Ovary (tissue), 7 donors: ENCODE measurements at regions not wholly inside any gene's neighbourhood (a gene's known extent, or its start where the extent isn't known, plus 50 kb on each side); places are given as distances from the start of the nearest gene placed in this dataset.

ENCODE experiments used
- DNase-seq, 5 donors: peaks; one replicate each; pipeline ENCODE4 v3.0.0-alpha.2; 2019 to 2020
- H3K27ac ChIP-seq, 2 donors: fragments of 200-600 bp; one replicate each; pipeline versions ENCODE4 v1.5.1 to v1.8.0; 2019 to 2022
- H3K27me3 ChIP-seq: fragments of 200-600 bp; one replicate; pipeline ENCODE4 v1.8.0; 2022
- H3K36me3 ChIP-seq: fragments of 200-600 bp; sonication (generic); one replicate; pipeline ENCODE4 v1.5.1; 2019
- H3K4me1 ChIP-seq: one replicate; pipeline ENCODE4 v1.8.1; 2013; ENCODE audit warnings: mild to moderate bottlenecking, moderate library complexity; ENCODE audit not compliant: insufficient read depth
- H3K4me3 ChIP-seq: fragments of 200-600 bp; sonication (generic); one replicate; pipeline ENCODE4 v1.5.1; 2017
- H3K9me3 ChIP-seq, 2 donors: fragments of 200-600 bp in 1 of 2; sonication (generic) in 1 of 2; one replicate each; pipeline versions ENCODE4 v1.5.1 to v1.8.1; 2013 to 2019; ENCODE audit warnings: mild to moderate bottlenecking in 1 of 2, moderate library complexity in 1 of 2
- EP300 ChIP-seq: sonication (generic); formaldehyde crosslinking; IDR thresholded peaks from one replicate; pipeline ENCODE4 v1.6.1; 2017; ENCODE audit warnings: antibody characterized with exemption
- POLR2A ChIP-seq: fragments of 450-650 bp; IDR thresholded peaks from one replicate; pipeline ENCODE4 v1.6.1; 2017; ENCODE audit warnings: antibody characterized with exemption, mild to moderate bottlenecking, moderate library complexity
- WGBS, 3 donors: extraction: QIAGEN DNeasy Blood & Tissue Kit in 1 of 3; methylation state at CpG; one replicate each; pipeline versions ENCODE4 v1.1.5 to v1.1.7; 2013 to 2017; 5-methylcytosine and 5-hydroxymethylcytosine counted together
- intact Hi-C, 4 donors: fragments of 100-400 bp; cut with DNase I; formaldehyde crosslinking; loops; one replicate each; pipeline versions ENCODE4 v1.11.0 to v1.15.1; 2022 to 2023
- TF ChIP-seq, protein P1 (sequence below), 3 donors: fragments of 450-650 bp in 2 of 3; fragments of 200-600 bp in 1 of 3; IDR thresholded peaks; one replicate each; pipeline versions ENCODE4 v1.5.1 to v1.8.0; 2016 to 2022; ENCODE audit warnings: antibody characterized with exemption in 3 of 3, mild to moderate bottlenecking in 1 of 3
- donor health status: DM: no; HTN: no; CAD: no; lungs with moderate emphysema.
- donor health status: DM: no; HTN: no; CAD: no.
- donor health status: Bipolar disorder and iron deficiency.
- donor health status: DM: no; HTN: no; CAD: no.
- donor health status: DM: yes; HTN: yes; CAD: no.

DNA sequence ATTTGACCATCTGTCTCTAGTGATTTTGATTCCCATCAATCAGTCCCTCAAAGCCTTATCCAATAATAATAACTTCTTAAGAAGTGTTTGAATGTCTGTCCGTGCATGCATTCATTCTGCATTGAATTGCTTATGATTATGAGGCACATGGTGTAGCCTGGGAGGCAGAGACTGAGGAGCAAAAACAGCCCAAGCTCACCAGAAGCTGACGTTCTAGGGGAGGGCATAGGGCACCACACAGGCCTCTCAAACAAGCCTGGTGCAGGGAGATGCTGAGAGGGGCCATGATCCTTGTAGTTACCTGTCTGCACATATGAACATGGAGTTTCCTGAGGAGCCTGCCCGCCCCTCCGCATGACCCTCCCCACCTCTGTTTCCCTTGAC lies 89.2 kb upstream of the POMGNT2 start:
- Histone ChIP-seq H3K9me3 (no peaks in the 10 kb centered on the region), H3K4me3 (no peak overlapping the region), H3K36me3 (no peaks in the 10 kb centered on the region), H3K27me3 (no peaks in the 10 kb centered on the region), H3K27ac (no peak overlapping the region), H3K4me1 (no peaks in the 10 kb centered on the region)
- no peak for TF ChIP-seq POLR2A
- TF ChIP-seq EP300 = no peak
- TF ChIP-seq, protein P1, sequence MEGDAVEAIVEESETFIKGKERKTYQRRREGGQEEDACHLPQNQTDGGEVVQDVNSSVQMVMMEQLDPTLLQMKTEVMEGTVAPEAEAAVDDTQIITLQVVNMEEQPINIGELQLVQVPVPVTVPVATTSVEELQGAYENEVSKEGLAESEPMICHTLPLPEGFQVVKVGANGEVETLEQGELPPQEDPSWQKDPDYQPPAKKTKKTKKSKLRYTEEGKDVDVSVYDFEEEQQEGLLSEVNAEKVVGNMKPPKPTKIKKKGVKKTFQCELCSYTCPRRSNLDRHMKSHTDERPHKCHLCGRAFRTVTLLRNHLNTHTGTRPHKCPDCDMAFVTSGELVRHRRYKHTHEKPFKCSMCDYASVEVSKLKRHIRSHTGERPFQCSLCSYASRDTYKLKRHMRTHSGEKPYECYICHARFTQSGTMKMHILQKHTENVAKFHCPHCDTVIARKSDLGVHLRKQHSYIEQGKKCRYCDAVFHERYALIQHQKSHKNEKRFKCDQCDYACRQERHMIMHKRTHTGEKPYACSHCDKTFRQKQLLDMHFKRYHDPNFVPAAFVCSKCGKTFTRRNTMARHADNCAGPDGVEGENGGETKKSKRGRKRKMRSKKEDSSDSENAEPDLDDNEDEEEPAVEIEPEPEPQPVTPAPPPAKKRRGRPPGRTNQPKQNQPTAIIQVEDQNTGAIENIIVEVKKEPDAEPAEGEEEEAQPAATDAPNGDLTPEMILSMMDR (IDR thresholded peaks at IDR 0.05) = no peak
- 74 to 85% (median 75%) methylated on average over 4 of the region's 4 CpGs for WGBS, 3 donors
- DNase-seq = no peak
- intact Hi-C loops = no loop called here

DNA sequence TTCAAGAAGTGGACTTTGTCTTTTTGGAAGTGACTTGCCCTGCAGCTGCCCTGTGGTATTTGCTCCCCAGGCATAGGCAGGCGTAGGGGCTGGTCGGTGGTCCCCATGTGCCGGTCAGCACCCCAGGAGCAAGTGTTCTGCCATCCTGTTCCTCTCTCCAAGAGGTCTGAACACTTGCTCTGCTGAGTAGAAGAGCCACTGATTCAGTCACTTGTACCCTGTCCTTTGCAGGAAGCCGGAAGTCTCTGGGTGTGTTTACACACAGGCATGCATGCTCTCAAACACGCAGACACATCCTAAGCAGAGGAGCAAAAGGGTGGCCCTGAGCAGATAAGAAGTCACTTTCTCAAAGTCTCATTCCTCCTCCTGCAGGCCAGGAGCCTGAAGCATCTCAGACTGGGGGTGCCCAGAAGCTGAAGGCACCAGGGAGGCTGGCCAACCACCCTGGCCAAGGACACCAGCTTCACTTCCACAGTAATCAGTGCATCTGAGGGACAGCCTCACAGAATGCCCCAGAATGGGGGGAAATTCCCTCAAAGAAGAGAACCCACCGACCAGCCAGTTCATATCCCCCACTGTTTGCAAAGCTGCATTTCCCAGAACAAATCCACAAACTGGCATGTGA lies 88.7 kb upstream of the POMGNT2 start:
- WGBS, 3 donors = 76 to 87% (median 84%) methylated on average over 6 of the region's 6 CpGs
- intact Hi-C loops = no loop called here
- DNase-seq = no peak
- Histone ChIP-seq H3K36me3 (no peaks in the 10 kb centered on the region), H3K27ac (no peak overlapping the region), H3K4me1 (no peaks in the 10 kb centered on the region), H3K9me3 (no peaks in the 10 kb centered on the region), H3K27me3 (no peaks in the 10 kb centered on the region), H3K4me3 (no peak overlapping the region)
- TF ChIP-seq, protein P1 (IDR thresholded peaks at IDR 0.05) = no peak
- TF ChIP-seq EP300 (no peak), POLR2A (no peak)

DNA sequence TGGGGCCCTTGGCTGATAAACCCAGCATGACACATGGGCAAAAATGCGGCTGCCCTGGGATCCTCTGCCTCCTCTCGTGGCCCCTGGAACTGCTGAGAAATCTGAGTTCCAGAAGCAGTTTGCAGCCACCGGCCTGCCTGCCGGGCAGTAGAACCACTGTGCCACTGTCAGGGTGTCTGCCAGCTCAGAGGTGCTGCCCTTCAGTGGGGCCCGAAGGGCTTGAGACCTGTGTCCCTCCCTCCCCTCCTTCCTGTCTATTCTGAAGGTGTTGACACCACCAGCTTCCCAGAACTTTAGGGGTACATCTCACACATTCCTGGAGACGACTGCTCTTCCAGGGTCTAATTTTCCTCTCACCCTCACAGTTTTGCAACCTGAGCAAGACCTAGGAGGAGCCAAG lies 88.2 kb upstream of the POMGNT2 start:
- Histone ChIP-seq H3K27ac (no peak overlapping the region), H3K36me3 (no peaks in the 10 kb centered on the region), H3K9me3 (no peaks in the 10 kb centered on the region), H3K4me1 (no peaks in the 10 kb centered on the region), H3K4me3 (no peak overlapping the region), H3K27me3 (no peaks in the 10 kb centered on the region)
- intact Hi-C loops = no loop called here
- no peak for DNase-seq
- 77 to 92% (median 85%) methylated on average over 6 of the region's 6 CpGs for WGBS, 3 donors
- TF ChIP-seq POLR2A = no peak
- TF ChIP-seq, protein P1 (IDR thresholded peaks at IDR 0.05) = no peak
- TF ChIP-seq EP300 = no peak

DNA sequence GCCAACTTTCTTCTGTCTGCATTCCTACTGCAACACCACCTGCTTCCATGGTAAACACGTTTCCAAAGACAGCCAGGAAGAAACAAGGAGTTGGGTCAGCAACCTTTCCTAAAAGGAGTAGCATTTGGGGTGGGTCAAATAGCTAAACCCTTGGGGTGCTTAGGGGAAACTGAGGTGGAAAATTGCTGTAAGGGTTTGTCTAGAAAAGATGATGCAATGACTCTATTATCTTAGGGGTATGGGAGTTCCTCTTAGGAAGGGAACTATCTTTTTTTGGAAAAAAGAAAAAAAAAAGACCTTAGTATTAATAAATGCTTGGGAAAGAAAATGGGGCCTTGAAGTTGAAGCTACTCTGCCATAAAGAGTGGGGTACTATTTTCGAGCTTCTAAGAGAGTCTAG lies 86.1 kb upstream of the POMGNT2 start:
- Histone ChIP-seq H3K36me3 (no peaks in the 10 kb centered on the region), H3K4me3 (no peak overlapping the region), H3K27me3 (no peaks in the 10 kb centered on the region), H3K27ac (no peak overlapping the region), H3K9me3 (no peaks in the 10 kb centered on the region), H3K4me1 (no peaks in the 10 kb centered on the region)
- 39 to 46% (median 39%) methylated on average over 2 of the region's 2 CpGs for WGBS, 3 donors
- TF ChIP-seq, protein P1 (IDR thresholded peaks at IDR 0.05) = no peak
- TF ChIP-seq POLR2A (no peak), EP300 (no peak)
- intact Hi-C loops = no loop called here
- DNase-seq = no peak
